ENCODE measurements at regions not wholly inside any gene's neighbourhood (a gene's known extent, or its start where the extent isn't known, plus 50 kb on each side); places are given as distances from the start of the nearest gene placed in this dataset.

DNA sequence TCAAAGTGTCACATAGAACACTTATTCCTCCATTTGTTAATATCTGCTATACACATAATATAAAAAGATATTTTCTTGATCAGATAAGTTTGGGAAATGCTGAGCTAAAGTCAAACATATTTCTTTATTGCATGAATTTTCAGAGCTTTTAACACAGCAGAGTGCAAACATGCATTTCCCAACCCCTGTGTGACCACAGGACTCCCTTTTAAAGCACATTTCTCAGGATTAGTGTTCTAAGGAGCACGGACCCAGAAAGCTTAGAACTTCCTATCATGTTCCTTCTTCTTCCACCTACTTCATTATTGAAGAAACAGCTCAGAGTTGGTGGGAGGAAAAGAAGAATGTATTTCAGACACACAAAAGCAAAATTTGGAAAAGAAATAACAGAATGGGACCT is 109.1 kb upstream of the CDC42BPA start (continued):
- TF ChIP-seq MYBL2 (IDR thresholded peaks at IDR 0.05; ENCODE audit: low read depth): no peak
- TF ChIP-seq MYBL2 (CRISPR knock-in tag; IDR thresholded peaks at IDR 0.05; ENCODE audit: borderline replicate concordance): no peak
- no peak for TF ChIP-seq RFX1 (IDR thresholded peaks at IDR 0.05)
- no peak for TF ChIP-seq RBFOX2 (IDR thresholded peaks at IDR 0.05; ENCODE audit: low read depth, low read length)
- TF ChIP-seq, protein P1, sequence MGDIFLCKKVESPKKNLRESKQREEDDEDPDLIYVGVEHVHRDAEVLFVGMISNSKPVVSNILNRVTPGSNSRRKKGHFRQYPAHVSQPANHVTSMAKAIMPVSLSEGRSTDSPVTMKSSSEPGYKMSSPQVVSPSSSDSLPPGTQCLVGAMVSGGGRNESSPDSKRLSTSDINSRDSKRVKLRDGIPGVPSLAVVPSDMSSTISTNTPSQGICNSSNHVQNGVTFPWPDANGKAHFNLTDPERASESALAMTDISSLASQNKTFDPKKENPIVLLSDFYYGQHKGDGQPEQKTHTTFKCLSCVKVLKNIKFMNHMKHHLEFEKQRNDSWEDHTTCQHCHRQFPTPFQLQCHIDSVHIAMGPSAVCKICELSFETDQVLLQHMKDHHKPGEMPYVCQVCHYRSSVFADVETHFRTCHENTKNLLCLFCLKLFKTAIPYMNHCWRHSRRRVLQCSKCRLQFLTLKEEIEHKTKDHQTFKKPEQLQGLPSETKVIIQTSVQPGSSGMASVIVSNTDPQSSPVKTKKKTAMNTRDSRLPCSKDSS (IDR thresholded peaks at IDR 0.05; ENCODE audit: low read depth, partially characterized antibody): no peak
- TF ChIP-seq SETDB1 (IDR thresholded peaks at IDR 0.05; ENCODE audit: low read length): no peak

DNA sequence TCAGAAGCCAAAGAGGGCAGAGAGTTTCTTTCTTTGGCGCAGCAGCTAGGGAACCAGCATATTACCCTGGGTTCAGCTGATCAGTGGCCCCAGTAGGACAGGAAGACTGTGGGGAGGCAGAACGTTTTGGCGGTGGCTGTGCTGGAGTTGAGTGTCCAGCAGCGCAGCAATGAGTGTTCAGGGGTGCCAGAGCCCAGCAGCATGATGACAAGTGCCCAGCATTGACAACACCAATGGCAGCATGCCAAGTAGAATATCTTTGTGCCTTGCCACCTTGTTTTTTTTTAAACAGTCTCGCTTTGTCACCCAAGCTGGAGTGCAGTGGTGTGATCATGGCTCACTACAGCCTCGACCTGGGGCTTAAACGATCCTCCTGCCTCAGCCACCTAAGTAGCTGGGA is 106.7 kb upstream of the CDC42BPA start:
- 68% methylated on average over 7 of the region's 7 CpGs for WGBS (ENCODE audit: insufficient coverage, low coverage, missing lambda C conversion rate)
- Histone ChIP-seq H4K20me1 (replicated peaks; ENCODE audit: control insufficient read depth, insufficient read depth, low read length) (no peaks in the 10 kb centered on the region), H3K27me3 (ENCODE audit: control insufficient read depth in 2 of 2, insufficient read depth in 2 of 2, low read length in 2 of 2) (no peaks in the 10 kb centered on the region), H3K4me1 (replicated peaks in 1 of 2; ENCODE audit: control insufficient read depth in 2 of 2, insufficient read depth in 2 of 2, low read length in 2 of 2) (peaks cover 7 to 18% of the 10 kb centered on the region in 2 experiments; a peak in 4 of 5 replicates), H2AFZ (ENCODE audit: low read depth, low read length) (peak overlapping the region; percentile 45; the same call in 1 of the 2 replicates), H3K9me1 (ENCODE audit: control insufficient read depth, insufficient read depth, low read length) (no peaks in the 10 kb centered on the region), H3K27ac (ENCODE audit: extremely low read depth, low read depth, low read length) (no peak overlapping the region), H3K4me2 (ENCODE audit: insufficient read depth, low read length) (no peak overlapping the region), H3K4me3 (no peak overlapping the region), H3K9ac (ENCODE audit: insufficient read depth in 1 of 2, low read depth in 2 of 2, low read length in 2 of 2) (0 out of 4 replicates have a peak overlapping the region, but pooled peaks of 1 of the 2 experiments have one; percentile 45), H3K36me3 (ENCODE audit: control insufficient read depth, insufficient read depth, low read length) (no peaks in the 10 kb centered on the region), H3K79me2 (ENCODE audit: control insufficient read depth, insufficient read depth, low read length) (no peaks in the 10 kb centered on the region; the same call in 2 of the 3 replicates), H3K9me3 (replicated peaks; ENCODE audit: control insufficient read depth, insufficient read depth, low read depth, low read length) (no peaks in the 10 kb centered on the region)
- intact Hi-C loops (cut with micrococcal nuclease): no loop called here
- POLR2A ChIA-PET: interaction anchor here (0.7 to 1.0 kb wide), 2 partner anchors 10 to 104 kb away, joined by 3 read pairs; no protein-coding TSS in a partner anchor
- in situ Hi-C loops (cut with MboI): no loop called here
- peak; percentile 64 for TF ChIP-seq NFIC (IDR thresholded peaks at IDR 0.05)
- TF ChIP-seq RFX1 (IDR thresholded peaks at IDR 0.05): no peak
- TF ChIP-seq CREB1 (IDR thresholded peaks at IDR 0.05): 0 out of 2 replicates have a peak, but pooled peaks have one; percentile 3
- no peak for TF ChIP-seq CREB1 (CRISPR knock-in tag; IDR thresholded peaks at IDR 0.05)
- CTCF ChIA-PET (ENCODE audit: low intra/inter-chr PET ratio): no interaction called here
- ATAC-seq (no peak), DNase-seq (ENCODE audit: extremely low read depth in 1 of 4, low spot score in 3 of 4) (no peak), FAIRE-seq (no peak)
- BruUV-seq (replicated peaks): no TSS peak
